MM.1S (cell line): ENCODE measurements at regions not wholly inside any gene's neighbourhood (a gene's known extent, or its start where the extent isn't known, plus 50 kb on each side); places are given as distances from the start of the nearest gene placed in this dataset.

ENCODE experiments used
- CTCF ChIP-seq: fragments of 300-600 bp; sonication (generic); IDR thresholded peaks from 2 replicates; pipeline ENCODE4 v1.5.1; 2016; ENCODE audit warnings: antibody characterized with exemption, low read length, mixed read lengths
- EZH2phosphoT487 ChIP-seq: fragments of 300-600 bp; sonication (generic); IDR thresholded peaks from 2 replicates; pipeline ENCODE4 v1.6.1; 2018; ENCODE audit warnings: antibody characterized with exemption, low read length

GRCh38 chr14:83044001-83044400 is 1510.3 kb upstream of the SEL1L start:
- no peak for TF ChIP-seq CTCF
- no peak for TF ChIP-seq EZH2phosphoT487
